ENCODE measurements at regions not wholly inside any gene's neighbourhood (a gene's known extent, or its start where the extent isn't known, plus 50 kb on each side); places are given as distances from the start of the nearest gene placed in this dataset.
A peak's percentile ranks its signal among the peaks of the same experiment; 100 is the strongest.

GRCh38 chr13:85650613-85651012 lies 148.6 kb downstream of the SLITRK6 start:
- no peaks in the 10 kb centered on the region; the same call in 1 of the 2 replicates for H3K36me3 ChIP-seq (ENCODE audit: insufficient read depth, low read length)
- peak overlapping the region; percentile 64; the same call in 1 of the 2 replicates for H2AFZ ChIP-seq (ENCODE audit: low read length)
- H3K79me2 ChIP-seq (ENCODE audit: low read length), result no peaks in the 10 kb centered on the region
- H3K4me1 ChIP-seq (ENCODE audit: low read length), result no peaks in the 10 kb centered on the region
- no peak overlapping the region for H3K27ac ChIP-seq (ENCODE audit: low read length)
- no peak overlapping the region for H3K4me3 ChIP-seq (ENCODE audit: low read length)
- H3K27me3 ChIP-seq (ENCODE audit: low read length), result no peaks in the 10 kb centered on the region
- H3K9me2 ChIP-seq (replicated peaks; ENCODE audit: insufficient read depth, low read length), result no peaks in the 10 kb centered on the region
- no peak overlapping the region for H3K4me2 ChIP-seq (ENCODE audit: low read depth, low read length, poor library complexity, severe bottlenecking)
- no peaks in the 10 kb centered on the region for H4K20me1 ChIP-seq (ENCODE audit: insufficient read depth, low read depth, low read length)
- H3K9me3 ChIP-seq (ENCODE audit: low read length), result no peaks in the 10 kb centered on the region; the same call in 1 of the 2 replicates
- H3K9ac ChIP-seq (ENCODE audit: low read length), result no peak overlapping the region
- DNase-seq, result no peak

- Histone ChIP-seq H3K27ac (ENCODE audit: low read length) (no peak overlapping the region), H3K9me3 (ENCODE audit: low read length) (no peaks in the 10 kb centered on the region), H3K79me2 (ENCODE audit: low read length) (no peaks in the 10 kb centered on the region), H3K36me3 (ENCODE audit: insufficient read depth, low read length) (no peaks in the 10 kb centered on the region), H3K4me2 (ENCODE audit: low read depth, low read length, poor library complexity, severe bottlenecking) (no peak overlapping the region), H3K9ac (ENCODE audit: low read length) (no peak overlapping the region), H3K27me3 (ENCODE audit: low read length) (no peaks in the 10 kb centered on the region), H3K9me2 (replicated peaks; ENCODE audit: insufficient read depth, low read length) (no peaks in the 10 kb centered on the region), H2AFZ (ENCODE audit: low read length) (0 out of 2 replicates have a peak overlapping the region, but pooled peaks have one; percentile 28), H3K4me1 (ENCODE audit: low read length) (no peaks in the 10 kb centered on the region), H3K4me3 (ENCODE audit: low read length) (no peak overlapping the region), H4K20me1 (ENCODE audit: insufficient read depth, low read depth, low read length) (no peaks in the 10 kb centered on the region)
- no peak for DNase-seq
Observed at GRCh38 chr13:85640727-85641126, 158.5 kb downstream of the SLITRK6 start.

- Histone ChIP-seq H3K9me3 (ENCODE audit: low read length) (no peaks in the 10 kb centered on the region), H3K79me2 (ENCODE audit: low read length) (no peaks in the 10 kb centered on the region), H3K4me2 (ENCODE audit: low read depth, low read length, poor library complexity, severe bottlenecking) (no peak overlapping the region), H3K27ac (ENCODE audit: low read length) (no peak overlapping the region), H3K4me3 (ENCODE audit: low read length) (no peak overlapping the region), H3K4me1 (ENCODE audit: low read length) (no peaks in the 10 kb centered on the region), H3K36me3 (ENCODE audit: insufficient read depth, low read length) (no peaks in the 10 kb centered on the region), H3K9ac (ENCODE audit: low read length) (no peak overlapping the region), H4K20me1 (ENCODE audit: insufficient read depth, low read depth, low read length) (no peaks in the 10 kb centered on the region), H2AFZ (ENCODE audit: low read length) (peak overlapping the region; percentile 85; the same call in 1 of the 2 replicates), H3K9me2 (replicated peaks; ENCODE audit: insufficient read depth, low read length) (no peaks in the 10 kb centered on the region), H3K27me3 (ENCODE audit: low read length) (no peaks in the 10 kb centered on the region)
- DNase-seq, result no peak
Observed at GRCh38 chr13:85638815-85639393, 160.3 kb downstream of the SLITRK6 start.

GRCh38 chr13:85638265-85638664 lies 161.0 kb downstream of the SLITRK6 start:
- Histone ChIP-seq H3K9ac (ENCODE audit: low read length) (no peak overlapping the region), H3K4me3 (ENCODE audit: low read length) (no peak overlapping the region), H3K27ac (ENCODE audit: low read length) (no peak overlapping the region), H3K4me2 (ENCODE audit: low read depth, low read length, poor library complexity, severe bottlenecking) (no peak overlapping the region), H3K27me3 (ENCODE audit: low read length) (no peaks in the 10 kb centered on the region), H4K20me1 (ENCODE audit: insufficient read depth, low read depth, low read length) (no peaks in the 10 kb centered on the region), H2AFZ (ENCODE audit: low read length) (peak overlapping the region; percentile 85; the same call in 1 of the 2 replicates), H3K9me2 (replicated peaks; ENCODE audit: insufficient read depth, low read length) (no peaks in the 10 kb centered on the region), H3K36me3 (ENCODE audit: insufficient read depth, low read length) (no peaks in the 10 kb centered on the region), H3K79me2 (ENCODE audit: low read length) (no peaks in the 10 kb centered on the region), H3K9me3 (ENCODE audit: low read length) (no peaks in the 10 kb centered on the region), H3K4me1 (ENCODE audit: low read length) (no peaks in the 10 kb centered on the region)
- no peak for DNase-seq

- no peaks in the 10 kb centered on the region for H3K9me3 ChIP-seq (ENCODE audit: low read length)
- no peaks in the 10 kb centered on the region for H3K79me2 ChIP-seq (ENCODE audit: low read length)
- H3K9ac ChIP-seq (ENCODE audit: low read length), result no peak overlapping the region
- no peaks in the 10 kb centered on the region for H3K4me1 ChIP-seq (ENCODE audit: low read length)
- no peak for DNase-seq
- no peak overlapping the region for H3K27ac ChIP-seq (ENCODE audit: low read length)
- H3K9me2 ChIP-seq (replicated peaks; ENCODE audit: insufficient read depth, low read length), result no peaks in the 10 kb centered on the region
- no peaks in the 10 kb centered on the region for H4K20me1 ChIP-seq (ENCODE audit: insufficient read depth, low read depth, low read length)
- peak overlapping the region; percentile 4; the same call in 1 of the 2 replicates for H2AFZ ChIP-seq (ENCODE audit: low read length)
- H3K27me3 ChIP-seq (ENCODE audit: low read length), result no peaks in the 10 kb centered on the region
- no peak overlapping the region for H3K4me2 ChIP-seq (ENCODE audit: low read depth, low read length, poor library complexity, severe bottlenecking)
- no peak overlapping the region for H3K4me3 ChIP-seq (ENCODE audit: low read length)
- H3K36me3 ChIP-seq (ENCODE audit: insufficient read depth, low read length), result no peaks in the 10 kb centered on the region
Observed at GRCh38 chr13:85632526-85633195, 166.6 kb downstream of the SLITRK6 start.

GRCh38 chr13:85631801-85632200 lies 167.4 kb downstream of the SLITRK6 start:
- Histone ChIP-seq H3K4me2 (ENCODE audit: low read depth, low read length, poor library complexity, severe bottlenecking) (no peak overlapping the region), H3K36me3 (ENCODE audit: insufficient read depth, low read length) (no peaks in the 10 kb centered on the region), H3K27me3 (ENCODE audit: low read length) (no peaks in the 10 kb centered on the region), H3K27ac (ENCODE audit: low read length) (no peak overlapping the region), H3K79me2 (ENCODE audit: low read length) (no peaks in the 10 kb centered on the region), H3K9ac (ENCODE audit: low read length) (no peak overlapping the region), H3K4me1 (ENCODE audit: low read length) (no peaks in the 10 kb centered on the region), H4K20me1 (ENCODE audit: insufficient read depth, low read depth, low read length) (no peaks in the 10 kb centered on the region), H3K4me3 (ENCODE audit: low read length) (no peak overlapping the region), H2AFZ (ENCODE audit: low read length) (peak overlapping the region; percentile 67), H3K9me3 (ENCODE audit: low read length) (no peaks in the 10 kb centered on the region), H3K9me2 (replicated peaks; ENCODE audit: insufficient read depth, low read length) (no peaks in the 10 kb centered on the region)
- no peak for DNase-seq

GRCh38 chr13:85626603-85627002 lies 172.6 kb downstream of the SLITRK6 start:
- H3K4me1 ChIP-seq (ENCODE audit: low read length), result no peaks in the 10 kb centered on the region
- H4K20me1 ChIP-seq (ENCODE audit: insufficient read depth, low read depth, low read length), result no peaks in the 10 kb centered on the region
- H3K27ac ChIP-seq (ENCODE audit: low read length), result no peak overlapping the region
- no peaks in the 10 kb centered on the region for H3K79me2 ChIP-seq (ENCODE audit: low read length)
- no peak overlapping the region for H3K4me3 ChIP-seq (ENCODE audit: low read length)
- no peaks in the 10 kb centered on the region for H3K27me3 ChIP-seq (ENCODE audit: low read length)
- no peak for DNase-seq
- H3K36me3 ChIP-seq (ENCODE audit: insufficient read depth, low read length), result no peaks in the 10 kb centered on the region
- no peaks in the 10 kb centered on the region for H3K9me2 ChIP-seq (replicated peaks; ENCODE audit: insufficient read depth, low read length)
- no peak overlapping the region for H3K4me2 ChIP-seq (ENCODE audit: low read depth, low read length, poor library complexity, severe bottlenecking)
- peak overlapping the region; percentile 84 for H2AFZ ChIP-seq (ENCODE audit: low read length)
- no peak overlapping the region for H3K9ac ChIP-seq (ENCODE audit: low read length)
- H3K9me3 ChIP-seq (ENCODE audit: low read length), result no peaks in the 10 kb centered on the region

GRCh38 chr13:85619321-85619720 lies 179.9 kb downstream of the SLITRK6 start:
- Histone ChIP-seq H3K4me1 (ENCODE audit: low read length) (no peaks in the 10 kb centered on the region), H2AFZ (ENCODE audit: low read length) (peak overlapping the region; percentile 33; the same call in 1 of the 2 replicates), H3K9me2 (replicated peaks; ENCODE audit: insufficient read depth, low read length) (no peaks in the 10 kb centered on the region), H3K4me3 (ENCODE audit: low read length) (no peak overlapping the region), H3K4me2 (ENCODE audit: low read depth, low read length, poor library complexity, severe bottlenecking) (no peak overlapping the region), H3K79me2 (ENCODE audit: low read length) (no peaks in the 10 kb centered on the region), H3K27ac (ENCODE audit: low read length) (no peak overlapping the region), H3K27me3 (ENCODE audit: low read length) (no peaks in the 10 kb centered on the region), H3K9me3 (ENCODE audit: low read length) (peaks cover 3% of the 10 kb centered on the region; the same call in 1 of the 2 replicates), H3K9ac (ENCODE audit: low read length) (no peak overlapping the region), H4K20me1 (ENCODE audit: insufficient read depth, low read depth, low read length) (no peaks in the 10 kb centered on the region), H3K36me3 (ENCODE audit: insufficient read depth, low read length) (no peaks in the 10 kb centered on the region)
- DNase-seq, result no peak
